Brain microvascular endothelial cell (primary cell): ENCODE measurements at regions not wholly inside any gene's neighbourhood (a gene's known extent, or its start where the extent isn't known, plus 50 kb on each side); places are given as distances from the start of the nearest gene placed in this dataset.
"Not testable (repeated sequence)": the region's sequence is repeated elsewhere in the genome, so short reads cannot be mapped to it uniquely, and the experiment has no call there.

Experiments
- DNase-seq: peaks from one replicate; pipeline ENCODE4 v3.0.0-alpha.2; 2020
- H3K27ac ChIP-seq: fragments of 250-450 bp; sonication (Bioruptor Pico); 2 replicates; pipeline ENCODE4 v1.5.1; 2020; ENCODE audit warnings: mild to moderate bottlenecking, moderate library complexity
- H3K27me3 ChIP-seq: fragments of 250-450 bp; sonication (Bioruptor Pico); replicated peaks from 2 replicates; pipeline ENCODE4 v1.5.1; 2020; ENCODE audit warnings: mild to moderate bottlenecking
- H3K36me3 ChIP-seq: fragments of 250-450 bp; sonication (Bioruptor Pico); replicated peaks from 2 replicates; pipeline ENCODE4 v1.5.1; 2020; ENCODE audit warnings: mild to moderate bottlenecking
- H3K4me3 ChIP-seq: 2 replicates; pipeline ENCODE4 v1.5.1; 2011; ENCODE audit warnings: low read depth, mild to moderate bottlenecking, control low read depth, low read length, moderate library complexity
- CTCF ChIP-seq: IDR thresholded peaks from 2 replicates; pipeline ENCODE4 v1.5.1; 2011; ENCODE audit warnings: low read depth, mild to moderate bottlenecking, moderate library complexity, low read length, control low read depth, inconsistent platforms; ENCODE audit errors: missing control alignments
- in situ Hi-C: cut with HindIII; loops from 2 replicates; pipeline ENCODE4 v1.10.0; 2017; ENCODE audit warnings: low sequenced_read_pairs, low pct_ligation_motif_present

GRCh38 chr11:101835506-101836063, 79.2 kb upstream of the CEP126 start:
- Histone ChIP-seq H3K36me3 (no peaks in the 10 kb centered on the region), H3K27me3 (no peaks in the 10 kb centered on the region), H3K27ac (no peak overlapping the region), H3K4me3 (no peak overlapping the region)
- in situ Hi-C loops, result no loop called here
- no peak for TF ChIP-seq CTCF
- no peak for DNase-seq

- in situ Hi-C loops, H3K36me3 ChIP-seq, DNase-seq, H3K4me3 ChIP-seq, H3K27me3 ChIP-seq, H3K27ac ChIP-seq: not testable (repeated sequence)
Measured at GRCh38 chr11:101830475-101830874, 84.3 kb upstream of the CEP126 start.

GRCh38 chr11:101825531-101825930, 89.3 kb upstream of the CEP126 start:
- no peak for DNase-seq
- in situ Hi-C loops, result no loop called here
- TF ChIP-seq CTCF, result no peak
- Histone ChIP-seq H3K27me3 (no peaks in the 10 kb centered on the region), H3K27ac (no peak overlapping the region), H3K36me3 (no peaks in the 10 kb centered on the region), H3K4me3 (no peak overlapping the region)

- H3K36me3 ChIP-seq, result no peaks in the 10 kb centered on the region
- DNase-seq, result no peak
- H3K27ac ChIP-seq, result no peak overlapping the region
- no peaks in the 10 kb centered on the region for H3K27me3 ChIP-seq
- no peak for TF ChIP-seq CTCF
- H3K4me3 ChIP-seq, result no peak overlapping the region
- in situ Hi-C loops, result no loop called here
Measured at GRCh38 chr11:101817581-101817980, 97.2 kb upstream of the CEP126 start.

- no peak for TF ChIP-seq CTCF
- in situ Hi-C loops, result no loop called here
- no peaks in the 10 kb centered on the region for H3K36me3 ChIP-seq
- DNase-seq, result no peak
- H3K4me3 ChIP-seq, result no peak overlapping the region
- H3K27me3 ChIP-seq, result no peaks in the 10 kb centered on the region
- H3K27ac ChIP-seq, result no peak overlapping the region
Measured at GRCh38 chr11:101816613-101817012, 98.2 kb upstream of the CEP126 start.

- H3K4me3 ChIP-seq, result no peak overlapping the region
- H3K27ac ChIP-seq, result no peak overlapping the region
- in situ Hi-C loops, result no loop called here
- no peak for TF ChIP-seq CTCF
- no peak for DNase-seq
- no peaks in the 10 kb centered on the region for H3K36me3 ChIP-seq
- H3K27me3 ChIP-seq, result no peaks in the 10 kb centered on the region
Measured at GRCh38 chr11:101812546-101812945, 102.3 kb upstream of the CEP126 start.
